ENCODE measurements at regions not wholly inside any gene's neighbourhood (a gene's known extent, or its start where the extent isn't known, plus 50 kb on each side); places are given as distances from the start of the nearest gene placed in this dataset.

DNA sequence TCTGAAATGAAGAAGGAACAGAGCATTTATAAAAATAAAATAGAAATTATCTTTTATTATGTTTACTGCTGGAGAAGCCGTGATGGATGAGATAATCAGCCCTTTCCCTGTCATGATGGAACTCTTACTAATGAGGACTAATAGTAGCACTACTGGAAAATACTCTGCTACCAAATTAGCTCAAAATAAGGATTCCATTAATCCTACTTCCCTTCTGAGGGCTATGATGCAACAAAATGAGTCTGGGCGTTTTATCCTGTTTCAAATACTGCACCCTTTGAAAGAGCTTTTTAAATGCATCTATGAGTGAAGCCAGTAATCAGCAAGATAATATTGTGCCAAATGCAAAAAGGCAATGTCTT is 59.3 kb upstream of the CARMIL1 start:
- TF ChIP-seq EZH2phosphoT487 (IDR thresholded peaks at IDR 0.05; ENCODE audit: borderline replicate concordance, low read length) = no peak
- TF ChIP-seq, protein P1, sequence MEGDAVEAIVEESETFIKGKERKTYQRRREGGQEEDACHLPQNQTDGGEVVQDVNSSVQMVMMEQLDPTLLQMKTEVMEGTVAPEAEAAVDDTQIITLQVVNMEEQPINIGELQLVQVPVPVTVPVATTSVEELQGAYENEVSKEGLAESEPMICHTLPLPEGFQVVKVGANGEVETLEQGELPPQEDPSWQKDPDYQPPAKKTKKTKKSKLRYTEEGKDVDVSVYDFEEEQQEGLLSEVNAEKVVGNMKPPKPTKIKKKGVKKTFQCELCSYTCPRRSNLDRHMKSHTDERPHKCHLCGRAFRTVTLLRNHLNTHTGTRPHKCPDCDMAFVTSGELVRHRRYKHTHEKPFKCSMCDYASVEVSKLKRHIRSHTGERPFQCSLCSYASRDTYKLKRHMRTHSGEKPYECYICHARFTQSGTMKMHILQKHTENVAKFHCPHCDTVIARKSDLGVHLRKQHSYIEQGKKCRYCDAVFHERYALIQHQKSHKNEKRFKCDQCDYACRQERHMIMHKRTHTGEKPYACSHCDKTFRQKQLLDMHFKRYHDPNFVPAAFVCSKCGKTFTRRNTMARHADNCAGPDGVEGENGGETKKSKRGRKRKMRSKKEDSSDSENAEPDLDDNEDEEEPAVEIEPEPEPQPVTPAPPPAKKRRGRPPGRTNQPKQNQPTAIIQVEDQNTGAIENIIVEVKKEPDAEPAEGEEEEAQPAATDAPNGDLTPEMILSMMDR (IDR thresholded peaks at IDR 0.05; ENCODE audit: low read depth, low read length, poor library complexity, severe bottlenecking) = no peak
- Histone ChIP-seq H3K79me2 (ENCODE audit: control insufficient read depth, low read length) (no peaks in the 10 kb centered on the region), H3F3A (ENCODE audit: control insufficient read depth, insufficient read depth) (no peaks in the 10 kb centered on the region), H3K27me3 (ENCODE audit: control insufficient read depth, low read length) (no peaks in the 10 kb centered on the region), H3K4me3 (ENCODE audit: low read length) (no peak overlapping the region), H3K36me3 (ENCODE audit: control insufficient read depth, low read length) (no peaks in the 10 kb centered on the region), H3K9me3 (ENCODE audit: control insufficient read depth, insufficient read depth, low read length) (no peaks in the 10 kb centered on the region), H4K20me1 (ENCODE audit: control insufficient read depth, insufficient read depth, low read depth, low read length) (no peaks in the 10 kb centered on the region), H3K27ac (ENCODE audit: low read depth, low read length) (no peak overlapping the region), H3K4me1 (ENCODE audit: control insufficient read depth, low read length) (peaks cover 29% of the 10 kb centered on the region), H3K4me2 (ENCODE audit: low read length) (no peak overlapping the region), H3K9me2 (replicated peaks; ENCODE audit: control insufficient read depth, low read length) (no peaks in the 10 kb centered on the region)

DNA sequence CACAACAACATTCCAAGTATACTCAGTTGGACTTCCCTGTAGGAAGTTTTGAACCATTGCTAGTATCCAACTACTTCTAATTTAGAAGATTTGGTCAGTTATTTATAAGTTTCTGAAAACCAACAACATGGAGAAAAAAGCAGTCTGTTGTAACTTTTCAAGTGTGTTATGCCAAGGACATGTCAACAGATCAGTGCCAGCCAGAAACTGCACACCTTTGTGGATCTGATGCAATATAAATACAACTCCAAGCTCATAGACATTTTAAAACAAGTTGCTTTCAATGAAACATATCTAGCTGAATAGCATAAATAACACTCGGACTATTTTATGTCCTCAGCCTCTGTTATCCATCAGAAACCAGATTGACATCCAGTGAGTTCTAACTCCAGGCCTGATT is 58.3 kb upstream of the CARMIL1 start:
- no peaks in the 10 kb centered on the region for H3K36me3 ChIP-seq (ENCODE audit: control insufficient read depth, low read length)
- H4K20me1 ChIP-seq (ENCODE audit: control insufficient read depth, insufficient read depth, low read depth, low read length) = no peaks in the 10 kb centered on the region
- no peaks in the 10 kb centered on the region for H3K27me3 ChIP-seq (ENCODE audit: control insufficient read depth, low read length)
- no peak overlapping the region for H3K4me2 ChIP-seq (ENCODE audit: low read length)
- H3K79me2 ChIP-seq (ENCODE audit: control insufficient read depth, low read length) = no peaks in the 10 kb centered on the region
- no peaks in the 10 kb centered on the region for H3K9me2 ChIP-seq (replicated peaks; ENCODE audit: control insufficient read depth, low read length)
- H3K4me1 ChIP-seq (ENCODE audit: control insufficient read depth, low read length) = peaks cover 39% of the 10 kb centered on the region
- H3K9me3 ChIP-seq (ENCODE audit: control insufficient read depth, insufficient read depth, low read length) = no peaks in the 10 kb centered on the region
- H3K4me3 ChIP-seq (ENCODE audit: low read length) = no peak overlapping the region
- no peak for TF ChIP-seq EZH2phosphoT487 (IDR thresholded peaks at IDR 0.05; ENCODE audit: borderline replicate concordance, low read length)
- TF ChIP-seq, protein P1 (IDR thresholded peaks at IDR 0.05; ENCODE audit: low read depth, low read length, poor library complexity, severe bottlenecking) = no peak
- no peak overlapping the region for H3K27ac ChIP-seq (ENCODE audit: low read depth, low read length)
- no peaks in the 10 kb centered on the region for H3F3A ChIP-seq (ENCODE audit: control insufficient read depth, insufficient read depth)

DNA sequence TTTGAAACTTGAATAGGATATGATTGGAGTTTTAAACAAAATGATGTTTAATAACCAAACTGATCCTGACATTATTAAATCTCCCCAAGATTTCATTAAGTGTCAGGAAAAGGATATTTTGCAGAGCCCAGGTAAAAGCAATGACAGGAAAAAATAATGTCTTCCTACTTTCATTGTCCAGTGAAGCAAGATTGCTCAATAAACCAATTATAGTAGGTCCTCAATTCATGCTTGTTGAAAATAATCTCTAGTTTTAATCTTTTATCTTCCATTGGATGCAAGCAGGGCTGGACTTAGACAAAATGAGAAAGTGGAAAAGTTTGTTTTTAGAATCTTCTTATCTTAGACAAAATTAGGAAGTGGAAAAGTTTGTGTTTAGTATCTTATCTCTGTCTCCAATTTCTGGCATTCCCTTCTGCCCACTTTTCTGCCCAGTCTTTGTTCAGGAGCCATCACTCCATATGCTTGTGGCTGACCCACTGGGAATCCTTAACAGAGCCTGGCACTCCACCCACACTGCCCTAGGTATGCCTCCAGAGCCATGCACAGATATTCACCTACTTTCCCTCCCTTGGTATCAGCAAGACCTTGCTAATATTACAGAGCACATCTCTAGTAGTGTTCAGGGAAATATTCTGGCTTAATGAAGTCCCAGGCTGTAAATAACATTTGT is 57.0 kb upstream of the CARMIL1 start:
- Histone ChIP-seq H4K20me1 (ENCODE audit: control insufficient read depth, insufficient read depth, low read depth, low read length) (no peaks in the 10 kb centered on the region), H3K4me2 (ENCODE audit: low read length) (no peak overlapping the region), H3F3A (ENCODE audit: control insufficient read depth, insufficient read depth) (no peaks in the 10 kb centered on the region), H3K79me2 (ENCODE audit: control insufficient read depth, low read length) (no peaks in the 10 kb centered on the region), H3K9me3 (ENCODE audit: control insufficient read depth, insufficient read depth, low read length) (no peaks in the 10 kb centered on the region), H3K4me1 (ENCODE audit: control insufficient read depth, low read length) (peaks cover 52% of the 10 kb centered on the region), H3K36me3 (ENCODE audit: control insufficient read depth, low read length) (no peaks in the 10 kb centered on the region), H3K27me3 (ENCODE audit: control insufficient read depth, low read length) (no peaks in the 10 kb centered on the region), H3K9me2 (replicated peaks; ENCODE audit: control insufficient read depth, low read length) (no peaks in the 10 kb centered on the region), H3K4me3 (ENCODE audit: low read length) (no peak overlapping the region), H3K27ac (ENCODE audit: low read depth, low read length) (no peak overlapping the region)
- no peak for TF ChIP-seq EZH2phosphoT487 (IDR thresholded peaks at IDR 0.05; ENCODE audit: borderline replicate concordance, low read length)
- TF ChIP-seq, protein P1 (IDR thresholded peaks at IDR 0.05; ENCODE audit: low read depth, low read length, poor library complexity, severe bottlenecking) = no peak

All from DOHH2 (cell line).